ENCODE measurements at regions not wholly inside any gene's neighbourhood (a gene's known extent, or its start where the extent isn't known, plus 50 kb on each side); places are given as distances from the start of the nearest gene placed in this dataset.

- H3K36me3 ChIP-seq, result no peaks in the 10 kb centered on the region
- no peak overlapping the region for H3K27ac ChIP-seq (replicated peaks)
- DNase-seq, result no peak
- TF ChIP-seq, protein P1, sequence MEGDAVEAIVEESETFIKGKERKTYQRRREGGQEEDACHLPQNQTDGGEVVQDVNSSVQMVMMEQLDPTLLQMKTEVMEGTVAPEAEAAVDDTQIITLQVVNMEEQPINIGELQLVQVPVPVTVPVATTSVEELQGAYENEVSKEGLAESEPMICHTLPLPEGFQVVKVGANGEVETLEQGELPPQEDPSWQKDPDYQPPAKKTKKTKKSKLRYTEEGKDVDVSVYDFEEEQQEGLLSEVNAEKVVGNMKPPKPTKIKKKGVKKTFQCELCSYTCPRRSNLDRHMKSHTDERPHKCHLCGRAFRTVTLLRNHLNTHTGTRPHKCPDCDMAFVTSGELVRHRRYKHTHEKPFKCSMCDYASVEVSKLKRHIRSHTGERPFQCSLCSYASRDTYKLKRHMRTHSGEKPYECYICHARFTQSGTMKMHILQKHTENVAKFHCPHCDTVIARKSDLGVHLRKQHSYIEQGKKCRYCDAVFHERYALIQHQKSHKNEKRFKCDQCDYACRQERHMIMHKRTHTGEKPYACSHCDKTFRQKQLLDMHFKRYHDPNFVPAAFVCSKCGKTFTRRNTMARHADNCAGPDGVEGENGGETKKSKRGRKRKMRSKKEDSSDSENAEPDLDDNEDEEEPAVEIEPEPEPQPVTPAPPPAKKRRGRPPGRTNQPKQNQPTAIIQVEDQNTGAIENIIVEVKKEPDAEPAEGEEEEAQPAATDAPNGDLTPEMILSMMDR (IDR thresholded peaks at IDR 0.05; ENCODE audit: borderline replicate concordance), result no peak
- H3K4me1 ChIP-seq, result no peaks in the 10 kb centered on the region
- intact Hi-C loops (cut with micrococcal nuclease), result no loop called here
- H3K27me3 ChIP-seq (ENCODE audit: low read depth), result no peaks in the 10 kb centered on the region
- H3K4me3 ChIP-seq, result no peak overlapping the region
- H3K9me3 ChIP-seq (replicated peaks), result peaks cover 7% of the 10 kb centered on the region
Measured at GRCh38 chr11:38990841-38991240, 2392.8 kb upstream of the RAG2 start.

GRCh38 chr11:38990139-38990538 is 2392.1 kb upstream of the RAG2 start:
- intact Hi-C loops (cut with micrococcal nuclease), result no loop called here
- DNase-seq, result no peak

GRCh38 chr11:38988908-38989307 is 2390.9 kb upstream of the RAG2 start:
- H3K27me3 ChIP-seq (ENCODE audit: low read depth), result no peaks in the 10 kb centered on the region
- intact Hi-C loops (cut with micrococcal nuclease), result no loop called here

More at GRCh38 chr11:38990139-38990538, 2392.1 kb upstream of the RAG2 start:
- TF ChIP-seq, protein P1 (IDR thresholded peaks at IDR 0.05; ENCODE audit: borderline replicate concordance), result no peak
- Histone ChIP-seq H3K27me3 (ENCODE audit: low read depth) (no peaks in the 10 kb centered on the region), H3K4me3 (no peak overlapping the region), H3K27ac (replicated peaks) (no peak overlapping the region), H3K36me3 (no peaks in the 10 kb centered on the region), H3K4me1 (no peaks in the 10 kb centered on the region), H3K9me3 (replicated peaks) (peaks cover 14% of the 10 kb centered on the region)

GRCh38 chr11:38972220-38972619 is 2374.2 kb upstream of the RAG2 start:
- Histone ChIP-seq H3K4me3 (no peak overlapping the region), H3K27me3 (ENCODE audit: low read depth) (no peaks in the 10 kb centered on the region), H3K4me1 (no peaks in the 10 kb centered on the region), H3K9me3 (replicated peaks) (no peaks in the 10 kb centered on the region), H3K36me3 (no peaks in the 10 kb centered on the region), H3K27ac (replicated peaks) (no peak overlapping the region)
- intact Hi-C loops (cut with micrococcal nuclease), result no loop called here
- no peak for DNase-seq
- TF ChIP-seq, protein P1 (IDR thresholded peaks at IDR 0.05; ENCODE audit: borderline replicate concordance), result no peak

More at GRCh38 chr11:38988908-38989307, 2390.9 kb upstream of the RAG2 start:
- TF ChIP-seq, protein P1 (IDR thresholded peaks at IDR 0.05; ENCODE audit: borderline replicate concordance), result no peak
- H3K4me3 ChIP-seq, result no peak overlapping the region
- H3K9me3 ChIP-seq (replicated peaks), result peaks cover 26% of the 10 kb centered on the region
- DNase-seq, result no peak
- no peaks in the 10 kb centered on the region for H3K4me1 ChIP-seq
- no peaks in the 10 kb centered on the region for H3K36me3 ChIP-seq
- no peak overlapping the region for H3K27ac ChIP-seq (replicated peaks)

DNA sequence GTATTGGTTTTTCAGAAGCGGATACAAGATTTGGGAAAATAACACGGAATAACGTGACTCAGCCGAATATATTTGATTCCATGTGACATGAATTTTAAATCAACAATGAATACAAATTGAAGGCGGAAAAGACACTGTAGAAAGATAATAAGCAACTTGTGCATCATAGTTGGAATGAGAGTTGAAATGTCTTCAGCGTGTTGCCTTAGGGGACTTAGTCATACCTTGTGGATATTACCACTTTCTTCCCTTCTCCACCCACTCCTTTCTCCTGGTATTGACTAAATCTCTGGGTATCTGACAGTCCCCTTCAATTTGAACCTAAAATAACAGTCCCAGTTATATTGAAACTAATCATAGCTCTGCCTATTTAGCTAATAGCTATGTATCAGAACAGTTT is 2373.1 kb upstream of the RAG2 start:
- intact Hi-C loops (cut with micrococcal nuclease), result no loop called here
- Histone ChIP-seq H3K4me3 (no peak overlapping the region), H3K27me3 (ENCODE audit: low read depth) (no peaks in the 10 kb centered on the region), H3K9me3 (replicated peaks) (no peaks in the 10 kb centered on the region), H3K4me1 (no peaks in the 10 kb centered on the region), H3K27ac (replicated peaks) (no peak overlapping the region), H3K36me3 (no peaks in the 10 kb centered on the region)
- DNase-seq, result no peak
- TF ChIP-seq, protein P1 (IDR thresholded peaks at IDR 0.05; ENCODE audit: borderline replicate concordance), result no peak

- Histone ChIP-seq H3K27ac (replicated peaks) (no peak overlapping the region), H3K27me3 (ENCODE audit: low read depth) (no peaks in the 10 kb centered on the region), H3K36me3 (no peaks in the 10 kb centered on the region), H3K9me3 (replicated peaks) (no peaks in the 10 kb centered on the region), H3K4me1 (no peaks in the 10 kb centered on the region), H3K4me3 (no peak overlapping the region)
- TF ChIP-seq, protein P1 (IDR thresholded peaks at IDR 0.05; ENCODE audit: borderline replicate concordance), result no peak
- no peak for DNase-seq
- intact Hi-C loops (cut with micrococcal nuclease), result no loop called here
Measured at GRCh38 chr11:38968951-38969350, 2370.9 kb upstream of the RAG2 start.

Data from left ventricle myocardium inferior (tissue), 1 donor.